WTC11 (cell line): ENCODE measurements at regions not wholly inside any gene's neighbourhood (a gene's known extent, or its start where the extent isn't known, plus 50 kb on each side); places are given as distances from the start of the nearest gene placed in this dataset.
"Not testable (repeated sequence)": the region's sequence is repeated elsewhere in the genome, so short reads cannot be mapped to it uniquely, and the experiment has no call there.

Source experiments
- ATAC-seq: fragments of 200-7000 bp; cut with Tn5 transposase; 2 replicates; pipeline ENCODE4 v1.10.0; 2021; ENCODE audit warnings: mild to moderate bottlenecking, moderate library complexity
- CTCF ChIA-PET: fragments of 300-600 bp; sonication (Branson Sonifier 250); formaldehyde crosslinking; loops from one replicate; lab custom pipeline; 2021; ENCODE audit warnings: antibody characterized with exemption; lab: Charles Lee
- POLR2A ChIA-PET: fragments of 350-600 bp; sonication (Branson Sonifier 250); formaldehyde crosslinking; loops from one replicate; lab custom pipeline; 2021; ENCODE audit warnings: antibody characterized with exemption; lab: Charles Lee
- DNase-seq: peaks from one replicate; pipeline ENCODE4 v3.0.0; 2021; ENCODE audit warnings: low spot score
- H3K27ac Mint-ChIP-seq: 2 replicates; pipeline ENCODE4 v1.8.0; 2021; ENCODE audit warnings: mixed read lengths
- H3K27me3 Mint-ChIP-seq: 2 replicates; pipeline ENCODE4 v1.8.0; 2021; ENCODE audit warnings: low read depth, mild to moderate bottlenecking, moderate library complexity, mixed read lengths
- H3K36me3 Mint-ChIP-seq: 2 replicates; pipeline ENCODE4 v1.8.0; 2021; ENCODE audit warnings: mixed read lengths
- H3K4me1 Mint-ChIP-seq: 2 replicates; pipeline ENCODE4 v1.8.0; 2022; ENCODE audit warnings: mixed read lengths
- H3K4me3 Mint-ChIP-seq: 2 replicates; pipeline ENCODE4 v1.8.0; 2021; ENCODE audit warnings: mild to moderate bottlenecking, moderate library complexity, mixed read lengths
- H3K9me3 Mint-ChIP-seq: 2 replicates; pipeline ENCODE4 v1.8.0; 2021; ENCODE audit warnings: mixed read lengths
- ARID4B ChIP-seq: sonication (generic); formaldehyde crosslinking; IDR thresholded peaks from 2 replicates; pipeline ENCODE4 v1.8.0; 2023; ENCODE audit warnings: missing genetic modification reagents, mild to moderate bottlenecking, borderline replicate concordance
- FOXJ3 ChIP-seq: sonication (generic); formaldehyde crosslinking; IDR thresholded peaks from 2 replicates; pipeline ENCODE4 v1.9.0; 2021; ENCODE audit warnings: missing genetic modification reagents, mild to moderate bottlenecking, borderline replicate concordance
- KAT7 ChIP-seq: sonication (generic); formaldehyde crosslinking; IDR thresholded peaks from 2 replicates; pipeline ENCODE4 v1.8.1; 2023; ENCODE audit warnings: missing genetic modification reagents, mild to moderate bottlenecking, borderline replicate concordance
- NR2C2 ChIP-seq: sonication (generic); formaldehyde crosslinking; IDR thresholded peaks from 2 replicates; pipeline ENCODE4 v1.8.0; 2022; ENCODE audit warnings: mild to moderate bottlenecking, missing genetic modification reagents
- NR3C1 ChIP-seq: sonication (generic); formaldehyde crosslinking; conservative IDR thresholded peaks from 2 replicates; pipeline ENCODE4 v1.8.1; 2023; ENCODE audit warnings: low read depth, mild to moderate bottlenecking, missing genetic modification reagents
- ZNF138 ChIP-seq: sonication (generic); formaldehyde crosslinking; conservative IDR thresholded peaks from 2 replicates; pipeline ENCODE4 v1.8.1; 2022; ENCODE audit warnings: mild to moderate bottlenecking, moderate library complexity, missing genetic modification reagents
- ZNF263 ChIP-seq: sonication (generic); formaldehyde crosslinking; IDR thresholded peaks from 2 replicates; pipeline ENCODE4 v1.8.1; 2022; ENCODE audit warnings: low read depth, mild to moderate bottlenecking, moderate library complexity, missing genetic modification reagents
- TF ChIP-seq, protein P1 (sequence below): fragments of 200-600 bp; IDR thresholded peaks from 2 replicates; pipeline ENCODE4 v1.8.0; 2022; ENCODE audit warnings: antibody characterized with exemption
- TF ChIP-seq, protein P2 (sequence below): fragments of 250-450 bp; sonication (Bioruptor Pico); IDR thresholded peaks from 2 replicates; pipeline ENCODE4 v1.9.0; 2021; ENCODE audit warnings: mild to moderate bottlenecking, borderline replicate concordance

DNA sequence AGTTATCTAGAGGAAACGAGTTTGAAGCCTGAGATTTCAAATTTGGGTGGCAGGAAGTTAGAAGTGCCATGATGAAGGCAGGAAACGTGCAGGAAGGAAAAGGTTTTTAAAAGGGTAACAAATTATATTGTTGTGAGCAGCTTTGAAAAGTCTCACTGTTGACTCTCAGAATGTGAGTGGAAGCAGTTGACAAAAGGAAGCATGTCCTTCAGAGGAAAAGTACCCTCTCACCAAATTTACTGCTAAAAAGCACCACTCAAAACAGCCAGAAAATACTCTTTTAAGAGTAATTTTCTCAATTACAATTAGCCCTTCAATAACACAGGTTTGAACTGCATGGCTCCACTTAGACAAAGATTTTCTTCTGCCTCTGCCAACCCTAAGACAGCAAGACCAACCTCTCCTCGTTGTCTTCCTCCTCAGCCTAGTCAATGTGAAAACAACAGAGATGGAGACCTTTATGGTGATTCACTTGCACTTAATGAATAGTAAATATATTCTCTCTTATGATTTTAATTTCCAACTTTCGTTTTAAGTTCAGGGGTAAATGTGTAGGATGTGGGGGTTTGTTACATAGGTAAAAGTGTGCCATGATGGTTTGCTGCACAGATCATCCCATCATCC lies 117.1 kb upstream of the LIPC start:
- no peak overlapping the region for H3K4me3 Mint-ChIP-seq
- ChIA-PET CTCF (interaction anchor here (0.6 kb wide), 1 partner anchor 1679 kb away, joined by 3 read pairs; no protein-coding TSS in a partner anchor), POLR2A (no interaction called here)
- H3K36me3 Mint-ChIP-seq: no peaks in the 10 kb centered on the region
- no peak overlapping the region for H3K27ac Mint-ChIP-seq
- H3K4me1 Mint-ChIP-seq: peaks cover 3% of the 10 kb centered on the region; the same call in 1 of the 2 replicates
- no peaks in the 10 kb centered on the region for H3K9me3 Mint-ChIP-seq
- no peak for DNase-seq
- TF ChIP-seq NR2C2 (CRISPR knock-in tag) (no peak), ZNF263 (CRISPR knock-in tag) (no peak), KAT7 (CRISPR knock-in tag) (no peak), NR3C1 (CRISPR knock-in tag) (no peak), ZNF138 (no peak)
- TF ChIP-seq, protein P1, sequence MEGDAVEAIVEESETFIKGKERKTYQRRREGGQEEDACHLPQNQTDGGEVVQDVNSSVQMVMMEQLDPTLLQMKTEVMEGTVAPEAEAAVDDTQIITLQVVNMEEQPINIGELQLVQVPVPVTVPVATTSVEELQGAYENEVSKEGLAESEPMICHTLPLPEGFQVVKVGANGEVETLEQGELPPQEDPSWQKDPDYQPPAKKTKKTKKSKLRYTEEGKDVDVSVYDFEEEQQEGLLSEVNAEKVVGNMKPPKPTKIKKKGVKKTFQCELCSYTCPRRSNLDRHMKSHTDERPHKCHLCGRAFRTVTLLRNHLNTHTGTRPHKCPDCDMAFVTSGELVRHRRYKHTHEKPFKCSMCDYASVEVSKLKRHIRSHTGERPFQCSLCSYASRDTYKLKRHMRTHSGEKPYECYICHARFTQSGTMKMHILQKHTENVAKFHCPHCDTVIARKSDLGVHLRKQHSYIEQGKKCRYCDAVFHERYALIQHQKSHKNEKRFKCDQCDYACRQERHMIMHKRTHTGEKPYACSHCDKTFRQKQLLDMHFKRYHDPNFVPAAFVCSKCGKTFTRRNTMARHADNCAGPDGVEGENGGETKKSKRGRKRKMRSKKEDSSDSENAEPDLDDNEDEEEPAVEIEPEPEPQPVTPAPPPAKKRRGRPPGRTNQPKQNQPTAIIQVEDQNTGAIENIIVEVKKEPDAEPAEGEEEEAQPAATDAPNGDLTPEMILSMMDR: no peak
- ATAC-seq: no peak
- no peaks in the 10 kb centered on the region for H3K27me3 Mint-ChIP-seq

DNA sequence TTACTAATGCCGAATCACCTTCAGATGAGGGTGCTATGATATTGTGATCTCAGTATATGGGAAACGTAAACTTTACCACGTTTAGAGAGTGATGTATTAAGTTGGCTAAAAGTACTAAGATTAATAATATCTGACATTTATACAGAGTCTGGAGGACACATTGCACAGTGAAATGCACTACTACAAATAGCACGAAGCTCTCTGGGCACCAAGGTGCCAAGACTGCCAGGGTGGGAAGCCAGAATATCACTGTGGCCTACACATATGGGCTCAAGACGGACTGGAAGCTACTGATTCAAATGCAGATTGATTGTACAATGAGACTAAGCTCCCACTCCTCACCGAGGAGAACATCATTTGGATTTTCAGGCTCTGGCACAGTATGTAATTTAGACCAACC lies 113.3 kb upstream of the LIPC start:
- Mint-ChIP-seq H3K4me3 (no peak overlapping the region), H3K27me3 (no peaks in the 10 kb centered on the region), H3K27ac (no peak overlapping the region), H3K4me1 (peaks cover 3% of the 10 kb centered on the region; the same call in 1 of the 2 replicates), H3K9me3 (peaks cover 6% of the 10 kb centered on the region; the same call in 1 of the 2 replicates), H3K36me3 (no peaks in the 10 kb centered on the region)
- ChIA-PET POLR2A (no interaction called here), CTCF (no interaction called here)
- ATAC-seq: no peak
- no peak for TF ChIP-seq ARID4B (CRISPR knock-in tag)
- DNase-seq: no peak

- H3K27me3 Mint-ChIP-seq: no peaks in the 10 kb centered on the region
- POLR2A ChIA-PET: no interaction called here
- no peaks in the 10 kb centered on the region for H3K36me3 Mint-ChIP-seq
- no peak overlapping the region for H3K27ac Mint-ChIP-seq
- H3K9me3 Mint-ChIP-seq: peaks cover 6% of the 10 kb centered on the region; the same call in 1 of the 2 replicates
- TF ChIP-seq FOXJ3 (CRISPR knock-in tag): no peak
- peaks cover 3% of the 10 kb centered on the region; the same call in 1 of the 2 replicates for H3K4me1 Mint-ChIP-seq
- no peak overlapping the region for H3K4me3 Mint-ChIP-seq
- DNase-seq (no peak), ATAC-seq (no peak)
- CTCF ChIA-PET: interaction anchor here (1.4 kb wide), 1 partner anchor 12 kb away, joined by 5 read pairs; no protein-coding TSS in a partner anchor
Observed at GRCh38 chr15:58321034-58321433, 110.8 kb upstream of the LIPC start.

- Mint-ChIP-seq H3K27me3 (no peaks in the 10 kb centered on the region), H3K36me3 (peaks cover 2% of the 10 kb centered on the region), H3K4me3 (no peak overlapping the region), H3K27ac (no peak overlapping the region), H3K4me1 (peaks cover 3% of the 10 kb centered on the region; the same call in 1 of the 2 replicates), H3K9me3 (peaks cover 14% of the 10 kb centered on the region)
- ChIA-PET POLR2A (no interaction called here), CTCF (interaction anchor here (1.4 kb wide), 1 partner anchor 13 kb away, joined by 5 read pairs; no protein-coding TSS in a partner anchor)
- no peak for ATAC-seq
- TF ChIP-seq, protein P2, sequence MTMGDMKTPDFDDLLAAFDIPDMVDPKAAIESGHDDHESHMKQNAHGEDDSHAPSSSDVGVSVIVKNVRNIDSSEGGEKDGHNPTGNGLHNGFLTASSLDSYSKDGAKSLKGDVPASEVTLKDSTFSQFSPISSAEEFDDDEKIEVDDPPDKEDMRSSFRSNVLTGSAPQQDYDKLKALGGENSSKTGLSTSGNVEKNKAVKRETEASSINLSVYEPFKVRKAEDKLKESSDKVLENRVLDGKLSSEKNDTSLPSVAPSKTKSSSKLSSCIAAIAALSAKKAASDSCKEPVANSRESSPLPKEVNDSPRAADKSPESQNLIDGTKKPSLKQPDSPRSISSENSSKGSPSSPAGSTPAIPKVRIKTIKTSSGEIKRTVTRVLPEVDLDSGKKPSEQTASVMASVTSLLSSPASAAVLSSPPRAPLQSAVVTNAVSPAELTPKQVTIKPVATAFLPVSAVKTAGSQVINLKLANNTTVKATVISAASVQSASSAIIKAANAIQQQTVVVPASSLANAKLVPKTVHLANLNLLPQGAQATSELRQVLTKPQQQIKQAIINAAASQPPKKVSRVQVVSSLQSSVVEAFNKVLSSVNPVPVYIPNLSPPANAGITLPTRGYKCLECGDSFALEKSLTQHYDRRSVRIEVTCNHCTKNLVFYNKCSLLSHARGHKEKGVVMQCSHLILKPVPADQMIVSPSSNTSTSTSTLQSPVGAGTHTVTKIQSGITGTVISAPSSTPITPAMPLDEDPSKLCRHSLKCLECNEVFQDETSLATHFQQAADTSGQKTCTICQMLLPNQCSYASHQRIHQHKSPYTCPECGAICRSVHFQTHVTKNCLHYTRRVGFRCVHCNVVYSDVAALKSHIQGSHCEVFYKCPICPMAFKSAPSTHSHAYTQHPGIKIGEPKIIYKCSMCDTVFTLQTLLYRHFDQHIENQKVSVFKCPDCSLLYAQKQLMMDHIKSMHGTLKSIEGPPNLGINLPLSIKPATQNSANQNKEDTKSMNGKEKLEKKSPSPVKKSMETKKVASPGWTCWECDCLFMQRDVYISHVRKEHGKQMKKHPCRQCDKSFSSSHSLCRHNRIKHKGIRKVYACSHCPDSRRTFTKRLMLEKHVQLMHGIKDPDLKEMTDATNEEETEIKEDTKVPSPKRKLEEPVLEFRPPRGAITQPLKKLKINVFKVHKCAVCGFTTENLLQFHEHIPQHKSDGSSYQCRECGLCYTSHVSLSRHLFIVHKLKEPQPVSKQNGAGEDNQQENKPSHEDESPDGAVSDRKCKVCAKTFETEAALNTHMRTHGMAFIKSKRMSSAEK: no peak
- DNase-seq: no peak
Observed at GRCh38 chr15:58322253-58322652, 109.5 kb upstream of the LIPC start.

DNA sequence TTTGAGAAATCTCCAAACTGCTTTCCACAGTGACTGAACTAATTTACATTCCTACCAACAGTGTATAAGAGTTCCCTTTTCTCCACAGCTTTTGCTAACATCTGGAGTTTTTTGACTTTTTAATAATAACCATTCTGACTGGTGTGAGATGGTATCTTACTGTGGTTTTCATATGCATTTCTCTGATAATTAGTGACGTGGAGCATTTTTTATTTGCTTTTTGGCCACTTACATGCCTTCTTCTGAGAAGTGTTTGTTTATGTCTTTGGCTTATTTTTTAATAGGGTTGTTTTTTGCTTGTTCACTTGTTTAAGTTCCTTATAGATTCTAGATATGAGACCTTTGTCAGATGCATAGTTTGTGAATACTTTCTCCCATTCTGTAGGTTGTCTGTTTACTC lies 108.5 kb upstream of the LIPC start:
- H3K27me3 Mint-ChIP-seq, POLR2A ChIA-PET, H3K4me3 Mint-ChIP-seq, H3K4me1 Mint-ChIP-seq, ATAC-seq, H3K36me3 Mint-ChIP-seq, CTCF ChIA-PET, DNase-seq, H3K27ac Mint-ChIP-seq: not testable (repeated sequence)
- peaks cover 20% of the 10 kb centered on the region for H3K9me3 Mint-ChIP-seq
